Bronchial epithelial cell (primary cell): ENCODE measurements at regions not wholly inside any gene's neighbourhood (a gene's known extent, or its start where the extent isn't known, plus 50 kb on each side); places are given as distances from the start of the nearest gene placed in this dataset.

ENCODE experiments used
- DNase-seq: peaks from one replicate; pipeline ENCODE4 v3.0.0-alpha.2; 2010; ENCODE audit warnings: low read depth
- FAIRE-seq: peaks from 2 replicates; lab custom pipeline; 2011; peaks lifted over from hg19 to GRCh38; lab: Jason Lieb, UNC
- H3K27me3 ChIP-seq: 2 replicates; pipeline ENCODE4 v1.5.1; 2011; ENCODE audit warnings: low read length; ENCODE audit not compliant: control insufficient read depth, insufficient read depth
- H3K36me3 ChIP-seq: 2 replicates; pipeline ENCODE4 v1.5.1; 2011; ENCODE audit warnings: low read length; ENCODE audit not compliant: control insufficient read depth, insufficient read depth
- H3K4me3 ChIP-seq: 2 replicates; pipeline ENCODE4 v1.5.1; 2011; ENCODE audit warnings: mild to moderate bottlenecking, low read depth, low read length, control low read depth
- CTCF ChIP-seq: IDR thresholded peaks from 2 replicates; pipeline ENCODE4 v1.5.1; 2011; ENCODE audit warnings: mild to moderate bottlenecking, moderate library complexity, low read length, control low read depth, inconsistent platforms; ENCODE audit not compliant: insufficient read depth, severe bottlenecking

- Histone ChIP-seq H3K36me3 (no peaks in the 10 kb centered on the region), H3K27me3 (no peaks in the 10 kb centered on the region), H3K4me3 (no peak overlapping the region)
- FAIRE-seq (no peak), DNase-seq (no peak)
- no peak for TF ChIP-seq CTCF
These were observed 597.9 kb downstream of the ZNF608 start for GRCh38 chr5:124148574-124148973.

GRCh38 chr5:124140060-124140459 lies 606.4 kb downstream of the ZNF608 start:
- H3K36me3 ChIP-seq = no peaks in the 10 kb centered on the region
- no peak for FAIRE-seq
- no peak overlapping the region for H3K4me3 ChIP-seq
- DNase-seq = no peak
- H3K27me3 ChIP-seq = no peaks in the 10 kb centered on the region
- no peak for TF ChIP-seq CTCF

- Histone ChIP-seq H3K27me3 (no peaks in the 10 kb centered on the region), H3K36me3 (no peaks in the 10 kb centered on the region), H3K4me3 (no peak overlapping the region)
- no peak for TF ChIP-seq CTCF
- DNase-seq (no peak), FAIRE-seq (no peak)
These were observed 607.0 kb downstream of the ZNF608 start for GRCh38 chr5:124139477-124139876.

GRCh38 chr5:124136609-124137008 lies 609.8 kb downstream of the ZNF608 start:
- Histone ChIP-seq H3K27me3 (no peaks in the 10 kb centered on the region), H3K4me3 (no peak overlapping the region), H3K36me3 (no peaks in the 10 kb centered on the region)
- DNase-seq (no peak), FAIRE-seq (no peak)
- no peak for TF ChIP-seq CTCF

GRCh38 chr5:124134941-124135340 lies 611.5 kb downstream of the ZNF608 start:
- Histone ChIP-seq H3K4me3 (no peak overlapping the region), H3K36me3 (no peaks in the 10 kb centered on the region), H3K27me3 (no peaks in the 10 kb centered on the region)
- FAIRE-seq = no peak
- DNase-seq = no peak
- no peak for TF ChIP-seq CTCF

- no peak for TF ChIP-seq CTCF
- Histone ChIP-seq H3K27me3 (no peaks in the 10 kb centered on the region), H3K4me3 (no peak overlapping the region), H3K36me3 (no peaks in the 10 kb centered on the region)
- FAIRE-seq (no peak), DNase-seq (no peak)
These were observed 613.0 kb downstream of the ZNF608 start for GRCh38 chr5:124133406-124133805.
